Left lung (tissue), 4 donors: ENCODE measurements at regions not wholly inside any gene's neighbourhood (a gene's known extent, or its start where the extent isn't known, plus 50 kb on each side); places are given as distances from the start of the nearest gene placed in this dataset.

ENCODE experiments used
- ATAC-seq: fragments of 200-7000 bp; cut with Tn5 transposase; one replicate; pipeline ENCODE4 v1.9.1; 2020; ENCODE audit warnings: moderate library complexity
- DNase-seq, 4 donors: peaks; one replicate each; pipeline ENCODE4 v3.0.0-alpha.2; 2013 to 2020
- H3K27ac ChIP-seq, 2 donors: fragments of 200-600 bp; sonication (generic) in 1 of 2; one replicate each; pipeline versions ENCODE4 v1.5.0 to v1.8.0; 2020 to 2021
- H3K27me3 ChIP-seq, 2 donors: fragments of 200-600 bp; sonication (generic) in 1 of 2; one replicate each; pipeline versions ENCODE4 v1.5.0 to v1.8.0; 2020 to 2021
- H3K36me3 ChIP-seq, 2 donors: fragments of 200-600 bp; sonication (generic) in 1 of 2; one replicate each; pipeline versions ENCODE4 v1.5.0 to v1.8.0; 2020 to 2021
- H3K4me1 ChIP-seq, 2 donors: fragments of 200-600 bp; one replicate each; pipeline ENCODE4 v1.8.0; 2021
- H3K4me3 ChIP-seq, 2 donors: fragments of 200-600 bp; sonication (generic) in 1 of 2; one replicate each; pipeline versions ENCODE4 v1.5.0 to v1.8.0; 2020 to 2021; ENCODE audit warnings: mild to moderate bottlenecking in 1 of 2
- H3K9me3 ChIP-seq, 2 donors: fragments of 200-600 bp; sonication (generic) in 1 of 2; one replicate each; pipeline versions ENCODE4 v1.5.0 to v1.8.0; 2020 to 2021
- CTCF ChIP-seq, 2 donors: fragments of 200-600 bp; sonication (generic) in 1 of 2; IDR thresholded peaks; one replicate each; pipeline versions ENCODE4 v1.5.0 to v1.8.0; 2021; ENCODE audit warnings: antibody characterized with exemption in 2 of 2
- intact Hi-C, 2 donors: fragments of 100-400 bp; cut with DNase I; formaldehyde crosslinking; loops; one replicate each; pipeline versions ENCODE4 v1.11.2 to v1.14.2; 2022
- donor health status: DM: no; HTN: yes; CAD: no.
- donor health status: DM: no; HTN: no; CAD: no.

- peaks cover 0 to under 1% of the 10 kb centered on the region in 2 donors for H3K27me3 ChIP-seq
- TF ChIP-seq CTCF (IDR thresholded peaks at IDR 0.05): no peak
- H3K27ac ChIP-seq: no peak overlapping the region
- no peak for ATAC-seq
- no peak overlapping the region for H3K4me3 ChIP-seq
- no peaks in the 10 kb centered on the region for H3K36me3 ChIP-seq
- DNase-seq: no peak
- no peaks in the 10 kb centered on the region for H3K9me3 ChIP-seq
- intact Hi-C loops: no loop called here
- no peaks in the 10 kb centered on the region for H3K4me1 ChIP-seq
These were observed 591.2 kb downstream of the VRK1 start for GRCh38 chr14:97388408-97388807.

GRCh38 chr14:97390096-97390724 is 593.0 kb downstream of the VRK1 start:
- Histone ChIP-seq H3K4me1 (no peaks in the 10 kb centered on the region), H3K27me3 (peaks cover 0 to 11% of the 10 kb centered on the region in 2 donors), H3K4me3 (no peak overlapping the region), H3K9me3 (no peaks in the 10 kb centered on the region), H3K36me3 (no peaks in the 10 kb centered on the region), H3K27ac (no peak overlapping the region)
- ATAC-seq (peak; percentile 56), DNase-seq (peak in 2 of 4 donors; percentile 67 to 85)
- TF ChIP-seq CTCF (IDR thresholded peaks at IDR 0.05): no peak
- intact Hi-C loops: no loop called here

- ATAC-seq: no peak
- intact Hi-C loops: no loop called here
- peaks cover 0 to 11% of the 10 kb centered on the region in 2 donors for H3K27me3 ChIP-seq
- no peaks in the 10 kb centered on the region for H3K4me1 ChIP-seq
- no peak for TF ChIP-seq CTCF (IDR thresholded peaks at IDR 0.05)
- H3K36me3 ChIP-seq: no peaks in the 10 kb centered on the region
- no peak overlapping the region for H3K27ac ChIP-seq
- DNase-seq: no peak
- H3K4me3 ChIP-seq: no peak overlapping the region
- H3K9me3 ChIP-seq: no peaks in the 10 kb centered on the region
These were observed 596.1 kb downstream of the VRK1 start for GRCh38 chr14:97393244-97393643.

- Histone ChIP-seq H3K4me3 (no peak overlapping the region), H3K36me3 (no peaks in the 10 kb centered on the region), H3K4me1 (no peaks in the 10 kb centered on the region), H3K27me3 (peaks cover 0 to 11% of the 10 kb centered on the region in 2 donors), H3K27ac (no peak overlapping the region), H3K9me3 (no peaks in the 10 kb centered on the region)
- no peak for TF ChIP-seq CTCF (IDR thresholded peaks at IDR 0.05)
- no peak for DNase-seq
- no peak for ATAC-seq
- intact Hi-C loops: no loop called here
These were observed 597.9 kb downstream of the VRK1 start for GRCh38 chr14:97395068-97395467.

- DNase-seq (no peak), ATAC-seq (no peak)
- no peak overlapping the region for H3K4me3 ChIP-seq
- no peaks in the 10 kb centered on the region for H3K4me1 ChIP-seq
- no peak overlapping the region for H3K27ac ChIP-seq
- H3K36me3 ChIP-seq: no peaks in the 10 kb centered on the region
- intact Hi-C loops: no loop called here
- H3K9me3 ChIP-seq: no peaks in the 10 kb centered on the region
- H3K27me3 ChIP-seq: peaks cover 0 to 12% of the 10 kb centered on the region in 2 donors
- no peak for TF ChIP-seq CTCF (IDR thresholded peaks at IDR 0.05)
These were observed 604.5 kb downstream of the VRK1 start for GRCh38 chr14:97401714-97402113.
